ENCODE measurements at regions not wholly inside any gene's neighbourhood (a gene's known extent, or its start where the extent isn't known, plus 50 kb on each side); places are given as distances from the start of the nearest gene placed in this dataset.

GRCh38 chr20:58024241-58024721, 204.2 kb downstream of the ANKRD60 start:
- no peak for TF ChIP-seq CTCF (IDR thresholded peaks at IDR 0.05; ENCODE audit: control extremely low read depth in 1 of 3, insufficient read depth in 1 of 3, low read depth in 1 of 3, low read length in 3 of 3)
- TF ChIP-seq, protein P1, sequence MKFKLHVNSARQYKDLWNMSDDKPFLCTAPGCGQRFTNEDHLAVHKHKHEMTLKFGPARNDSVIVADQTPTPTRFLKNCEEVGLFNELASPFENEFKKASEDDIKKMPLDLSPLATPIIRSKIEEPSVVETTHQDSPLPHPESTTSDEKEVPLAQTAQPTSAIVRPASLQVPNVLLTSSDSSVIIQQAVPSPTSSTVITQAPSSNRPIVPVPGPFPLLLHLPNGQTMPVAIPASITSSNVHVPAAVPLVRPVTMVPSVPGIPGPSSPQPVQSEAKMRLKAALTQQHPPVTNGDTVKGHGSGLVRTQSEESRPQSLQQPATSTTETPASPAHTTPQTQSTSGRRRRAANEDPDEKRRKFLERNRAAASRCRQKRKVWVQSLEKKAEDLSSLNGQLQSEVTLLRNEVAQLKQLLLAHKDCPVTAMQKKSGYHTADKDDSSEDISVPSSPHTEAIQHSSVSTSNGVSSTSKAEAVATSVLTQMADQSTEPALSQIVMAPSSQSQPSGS (IDR thresholded peaks at IDR 0.05; ENCODE audit: low read length) = no peak

Measured in H1 (cell line).